ENCODE measurements at regions not wholly inside any gene's neighbourhood (a gene's known extent, or its start where the extent isn't known, plus 50 kb on each side); places are given as distances from the start of the nearest gene placed in this dataset.

- no peak overlapping the region for H3K4me3 ChIP-seq
- intact Hi-C loops (cut with DNase I; ENCODE audit: low total_unique reads) = no loop called here
- TF ChIP-seq POLR2AphosphoS5 (IDR thresholded peaks at IDR 0.05) = no peak
- TF ChIP-seq POLR2A (IDR thresholded peaks at IDR 0.05) = no peak
- no peak for TF ChIP-seq CTCF (IDR thresholded peaks at IDR 0.05 in 8 of 11, conservative IDR thresholded peaks at IDR 0.05 in 3 of 11)
- no peaks in the 10 kb centered on the region for H3K4me1 ChIP-seq
- no peaks in the 10 kb centered on the region for H3K9me3 ChIP-seq
- H3K36me3 ChIP-seq = no peaks in the 10 kb centered on the region
- DNase-seq = no peak
- no peaks in the 10 kb centered on the region for H3K27me3 ChIP-seq (replicated peaks in 1 of 7)
- no peak overlapping the region for H3K27ac ChIP-seq
Measured at GRCh38 chrX:69398881-69399280, 105.2 kb upstream of the NALF2 start.

- no peak overlapping the region for H3K4me3 ChIP-seq
- DNase-seq = no peak
- no peaks in the 10 kb centered on the region for H3K4me1 ChIP-seq
- no peak for TF ChIP-seq CTCF (IDR thresholded peaks at IDR 0.05 in 8 of 11, conservative IDR thresholded peaks at IDR 0.05 in 3 of 11)
- no peak for TF ChIP-seq POLR2A (IDR thresholded peaks at IDR 0.05)
- TF ChIP-seq POLR2AphosphoS5 (IDR thresholded peaks at IDR 0.05) = no peak
- WGBS, 5 donors = 49 to 61% (median 55%) methylated on average over 4 of the region's 4 CpGs
- intact Hi-C loops (cut with DNase I; ENCODE audit: low total_unique reads) = no loop called here
- H3K36me3 ChIP-seq = no peaks in the 10 kb centered on the region
- peaks cover 0 to 16% (median 0%) of the 10 kb centered on the region in 7 donors for H3K27me3 ChIP-seq (replicated peaks in 1 of 7)
- H3K27ac ChIP-seq = no peak overlapping the region
- H3K9me3 ChIP-seq = no peaks in the 10 kb centered on the region
Measured at GRCh38 chrX:69396916-69397315, 107.2 kb upstream of the NALF2 start.

- intact Hi-C loops (cut with DNase I; ENCODE audit: low total_unique reads) = no loop called here
Measured at GRCh38 chrX:69395306-69395705, 108.8 kb upstream of the NALF2 start.

GRCh38 chrX:69389101-69389501, 115.0 kb upstream of the NALF2 start:
- no peaks in the 10 kb centered on the region for H3K4me1 ChIP-seq
- H3K27me3 ChIP-seq (replicated peaks in 1 of 7) = peaks cover 0 to 55% (median 0%) of the 10 kb centered on the region in 7 donors
- no peaks in the 10 kb centered on the region for H3K36me3 ChIP-seq
- H3K4me3 ChIP-seq = no peak overlapping the region
- TF ChIP-seq POLR2A (IDR thresholded peaks at IDR 0.05) (no peak), POLR2AphosphoS5 (IDR thresholded peaks at IDR 0.05) (no peak), CTCF (IDR thresholded peaks at IDR 0.05 in 8 of 11, conservative IDR thresholded peaks at IDR 0.05 in 3 of 11) (no peak)
- no peak for DNase-seq
- intact Hi-C loops (cut with DNase I; ENCODE audit: low total_unique reads) = no loop called here
- H3K9me3 ChIP-seq = no peaks in the 10 kb centered on the region
- WGBS, 5 donors = 45 to 87% (median 70%) methylated on average over 3 to 7 of the region's 7 CpGs
- H3K27ac ChIP-seq = no peak overlapping the region

More at GRCh38 chrX:69395306-69395705, 108.8 kb upstream of the NALF2 start:
- H3K4me3 ChIP-seq = no peak overlapping the region
- H3K27me3 ChIP-seq (replicated peaks in 1 of 7) = peaks cover 0 to 26% (median 0%) of the 10 kb centered on the region in 7 donors
- no peaks in the 10 kb centered on the region for H3K4me1 ChIP-seq
- DNase-seq = no peak
- no peak overlapping the region for H3K27ac ChIP-seq
- TF ChIP-seq POLR2AphosphoS5 (IDR thresholded peaks at IDR 0.05) (no peak), POLR2A (IDR thresholded peaks at IDR 0.05) (no peak), CTCF (IDR thresholded peaks at IDR 0.05 in 8 of 11, conservative IDR thresholded peaks at IDR 0.05 in 3 of 11) (no peak)
- 68 to 86% (median 76%) methylated on average over 4 of the region's 4 CpGs for WGBS, 5 donors
- no peaks in the 10 kb centered on the region for H3K36me3 ChIP-seq
- no peaks in the 10 kb centered on the region for H3K9me3 ChIP-seq
